ENCODE measurements at regions not wholly inside any gene's neighbourhood (a gene's known extent, or its start where the extent isn't known, plus 50 kb on each side); places are given as distances from the start of the nearest gene placed in this dataset.
A peak's percentile ranks its signal among the peaks of the same experiment; 100 is the strongest.

DNA sequence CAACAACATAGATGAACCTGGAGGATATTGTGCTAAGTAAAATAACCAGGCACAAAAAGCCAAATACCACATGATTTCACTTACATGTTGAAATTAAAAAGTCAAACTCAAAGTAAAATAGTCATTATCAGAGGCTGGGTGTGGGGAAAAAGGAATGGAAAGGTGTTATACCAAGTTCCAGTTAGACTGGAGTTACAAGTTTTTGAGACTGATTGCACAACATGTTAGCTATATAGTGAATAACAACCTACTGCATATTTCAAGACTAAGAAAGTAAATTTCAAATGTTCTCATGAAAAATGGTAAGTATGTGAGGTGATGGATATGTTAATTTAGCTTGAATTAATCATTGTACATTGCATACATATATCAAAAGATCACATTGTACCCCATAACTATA is 116.8 kb upstream of the HNMT start:
- no peaks in the 10 kb centered on the region for H3K36me3 ChIP-seq (ENCODE audit: control insufficient read depth, insufficient read depth, low read length)
- no TSS peak for BruUV-seq (replicated peaks)
- H3K14ac ChIP-seq (replicated peaks; ENCODE audit: low read depth, low read length), result no peak overlapping the region
- no peak overlapping the region for H2BK5ac ChIP-seq (ENCODE audit: low read depth, low read length, poor library complexity, severe bottlenecking)
- H3K4me1 ChIP-seq (ENCODE audit: control insufficient read depth, insufficient read depth, low read length), result no peaks in the 10 kb centered on the region
- ATAC-seq (ENCODE audit: low read depth) (no peak), DNase-seq (no peak)
- H4K8ac ChIP-seq (ENCODE audit: low read depth in 2 of 2, low read length in 2 of 2), result no peak overlapping the region
- TF ChIP-seq CEBPB (IDR thresholded peaks at IDR 0.05; ENCODE audit: low read depth, low read length) (peak; percentile 60), POLR2A (IDR thresholded peaks at IDR 0.05; ENCODE audit: low read depth, low read length) (no peak)
- H3K9me3 ChIP-seq (ENCODE audit: control insufficient read depth, insufficient read depth, low read length), result no peaks in the 10 kb centered on the region
- H2AFZ ChIP-seq (replicated peaks; ENCODE audit: low read length, poor library complexity), result no peak overlapping the region
- no peak overlapping the region for H3K4me2 ChIP-seq (ENCODE audit: low read depth, low read length)
- no peak overlapping the region for H2AK5ac ChIP-seq (ENCODE audit: low read depth, low read length)
- in situ Hi-C loops (cut with MboI; ENCODE audit: low sequenced_read_pairs) (loop anchor here (25.0 kb wide), 1 partner anchor 1935 kb away; no protein-coding TSS in a partner anchor), dilution Hi-C loops (cut with HindIII; ENCODE audit: low sequenced_read_pairs, unreplicated experiment) (no loop called here), intact Hi-C loops (cut with micrococcal nuclease) (no loop called here)
- no peak overlapping the region for H3K4ac ChIP-seq (ENCODE audit: low read depth, low read length)
- no peaks in the 10 kb centered on the region for H3K9me1 ChIP-seq (ENCODE audit: insufficient read depth, low read length)
- no peak overlapping the region for H4K91ac ChIP-seq (ENCODE audit: insufficient read depth, low read depth, low read length)
- no peak overlapping the region for H2AK9ac ChIP-seq (replicated peaks; ENCODE audit: low read depth, low read length, poor library complexity)
- no peaks in the 10 kb centered on the region for H3K27me3 ChIP-seq (ENCODE audit: control insufficient read depth, insufficient read depth, low read length)
- ChIA-PET CTCF (interaction anchor here (1.0 kb wide), 1 partner anchor 10 kb away, joined by 5 read pairs; no protein-coding TSS in a partner anchor), POLR2A (ENCODE audit: unreplicated experiment) (no interaction called here)
- no peak overlapping the region for H3K27ac ChIP-seq (ENCODE audit: insufficient read depth, low read length)
- H4K20me1 ChIP-seq (ENCODE audit: insufficient read depth, low read length), result no peaks in the 10 kb centered on the region
- H3K9ac ChIP-seq (ENCODE audit: low read depth, low read length), result no peak overlapping the region
- H2BK120ac ChIP-seq (ENCODE audit: low read depth, low read length), result no peak overlapping the region
- H4K5ac ChIP-seq (ENCODE audit: low read depth, low read length), result no peak overlapping the region
- no peak overlapping the region for H2BK15ac ChIP-seq (ENCODE audit: low read depth, low read length)
- H2BK20ac ChIP-seq (ENCODE audit: low read depth, low read length), result no peak overlapping the region
- H3K79me1 ChIP-seq (ENCODE audit: low read depth in 1 of 2, low read length in 2 of 2), result no peaks in the 10 kb centered on the region
- H3K4me3 ChIP-seq (ENCODE audit: insufficient read depth, low read depth, low read length), result no peak overlapping the region
- no peak overlapping the region for H3K18ac ChIP-seq (ENCODE audit: low read depth, low read length)
- H3K56ac ChIP-seq (ENCODE audit: extremely low read depth, insufficient read depth, low read length), result no peak overlapping the region
- H3K23ac ChIP-seq (ENCODE audit: low read depth, low read length), result no peak overlapping the region

All from IMR-90 (cell line).